Brain microvascular endothelial cell (primary cell): ENCODE measurements at regions not wholly inside any gene's neighbourhood (a gene's known extent, or its start where the extent isn't known, plus 50 kb on each side); places are given as distances from the start of the nearest gene placed in this dataset.

Experiments
- DNase-seq: peaks from one replicate; pipeline ENCODE4 v3.0.0-alpha.2; 2020
- H3K27ac ChIP-seq: fragments of 250-450 bp; sonication (Bioruptor Pico); 2 replicates; pipeline ENCODE4 v1.5.1; 2020; ENCODE audit warnings: mild to moderate bottlenecking, moderate library complexity
- H3K27me3 ChIP-seq: fragments of 250-450 bp; sonication (Bioruptor Pico); replicated peaks from 2 replicates; pipeline ENCODE4 v1.5.1; 2020; ENCODE audit warnings: mild to moderate bottlenecking
- H3K36me3 ChIP-seq: fragments of 250-450 bp; sonication (Bioruptor Pico); replicated peaks from 2 replicates; pipeline ENCODE4 v1.5.1; 2020; ENCODE audit warnings: mild to moderate bottlenecking
- H3K4me3 ChIP-seq: 2 replicates; pipeline ENCODE4 v1.5.1; 2011; ENCODE audit warnings: low read depth, mild to moderate bottlenecking, control low read depth, low read length, moderate library complexity
- in situ Hi-C: cut with HindIII; loops from 2 replicates; pipeline ENCODE4 v1.10.0; 2017; ENCODE audit warnings: low sequenced_read_pairs, low pct_ligation_motif_present
- TF ChIP-seq, protein P1 (sequence below): IDR thresholded peaks from 2 replicates; pipeline ENCODE4 v1.5.1; 2011; ENCODE audit warnings: low read depth, mild to moderate bottlenecking, moderate library complexity, low read length, control low read depth, inconsistent platforms; ENCODE audit errors: missing control alignments

DNA sequence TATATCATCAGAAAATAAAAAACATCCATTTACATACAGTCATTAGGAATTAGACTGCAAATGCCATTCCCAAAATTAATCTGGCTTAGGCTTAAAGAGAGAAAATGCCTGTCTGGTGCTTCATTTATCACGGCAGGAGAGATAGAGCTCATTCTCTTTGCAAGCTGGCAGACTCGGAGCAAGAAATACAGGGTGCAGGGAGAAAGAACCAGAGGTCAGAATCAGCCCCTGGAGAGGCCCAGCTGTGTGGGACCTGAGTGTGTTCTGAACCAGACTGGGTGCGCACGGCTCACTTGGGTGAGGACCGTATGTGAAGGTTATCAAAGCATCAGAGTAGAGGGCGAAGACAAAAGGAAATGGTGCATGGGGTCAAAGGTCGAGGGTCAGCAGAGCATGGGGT is 227.8 kb downstream of the ACKR3 start:
- H3K27ac ChIP-seq: no peak overlapping the region
- TF ChIP-seq, protein P1, sequence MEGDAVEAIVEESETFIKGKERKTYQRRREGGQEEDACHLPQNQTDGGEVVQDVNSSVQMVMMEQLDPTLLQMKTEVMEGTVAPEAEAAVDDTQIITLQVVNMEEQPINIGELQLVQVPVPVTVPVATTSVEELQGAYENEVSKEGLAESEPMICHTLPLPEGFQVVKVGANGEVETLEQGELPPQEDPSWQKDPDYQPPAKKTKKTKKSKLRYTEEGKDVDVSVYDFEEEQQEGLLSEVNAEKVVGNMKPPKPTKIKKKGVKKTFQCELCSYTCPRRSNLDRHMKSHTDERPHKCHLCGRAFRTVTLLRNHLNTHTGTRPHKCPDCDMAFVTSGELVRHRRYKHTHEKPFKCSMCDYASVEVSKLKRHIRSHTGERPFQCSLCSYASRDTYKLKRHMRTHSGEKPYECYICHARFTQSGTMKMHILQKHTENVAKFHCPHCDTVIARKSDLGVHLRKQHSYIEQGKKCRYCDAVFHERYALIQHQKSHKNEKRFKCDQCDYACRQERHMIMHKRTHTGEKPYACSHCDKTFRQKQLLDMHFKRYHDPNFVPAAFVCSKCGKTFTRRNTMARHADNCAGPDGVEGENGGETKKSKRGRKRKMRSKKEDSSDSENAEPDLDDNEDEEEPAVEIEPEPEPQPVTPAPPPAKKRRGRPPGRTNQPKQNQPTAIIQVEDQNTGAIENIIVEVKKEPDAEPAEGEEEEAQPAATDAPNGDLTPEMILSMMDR: no peak
- H3K27me3 ChIP-seq: peaks cover 9% of the 10 kb centered on the region
- in situ Hi-C loops: no loop called here
- no peaks in the 10 kb centered on the region for H3K36me3 ChIP-seq
- no peak for DNase-seq
- H3K4me3 ChIP-seq: no peak overlapping the region

DNA sequence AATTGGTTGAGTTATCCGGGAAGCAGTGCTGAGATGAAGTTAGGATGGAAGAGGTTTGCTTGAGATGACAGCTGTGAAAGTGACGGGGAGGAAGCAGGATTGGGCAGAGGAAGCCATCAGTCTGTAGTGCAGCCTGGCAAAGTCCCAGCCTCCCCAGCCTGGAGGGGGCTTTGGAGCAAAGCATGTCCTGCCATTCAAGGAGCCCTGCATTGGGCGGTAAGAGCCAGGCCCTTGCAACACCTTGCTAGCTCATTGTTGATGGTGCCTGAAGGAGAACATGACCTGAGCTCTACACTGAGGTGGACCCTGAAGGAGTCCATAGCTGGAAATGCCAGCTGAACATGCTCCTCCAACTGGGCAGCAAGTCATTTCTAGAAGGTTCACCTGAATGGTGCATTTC is 228.9 kb downstream of the ACKR3 start:
- no peaks in the 10 kb centered on the region for H3K36me3 ChIP-seq
- in situ Hi-C loops: no loop called here
- no peak for DNase-seq

DNA sequence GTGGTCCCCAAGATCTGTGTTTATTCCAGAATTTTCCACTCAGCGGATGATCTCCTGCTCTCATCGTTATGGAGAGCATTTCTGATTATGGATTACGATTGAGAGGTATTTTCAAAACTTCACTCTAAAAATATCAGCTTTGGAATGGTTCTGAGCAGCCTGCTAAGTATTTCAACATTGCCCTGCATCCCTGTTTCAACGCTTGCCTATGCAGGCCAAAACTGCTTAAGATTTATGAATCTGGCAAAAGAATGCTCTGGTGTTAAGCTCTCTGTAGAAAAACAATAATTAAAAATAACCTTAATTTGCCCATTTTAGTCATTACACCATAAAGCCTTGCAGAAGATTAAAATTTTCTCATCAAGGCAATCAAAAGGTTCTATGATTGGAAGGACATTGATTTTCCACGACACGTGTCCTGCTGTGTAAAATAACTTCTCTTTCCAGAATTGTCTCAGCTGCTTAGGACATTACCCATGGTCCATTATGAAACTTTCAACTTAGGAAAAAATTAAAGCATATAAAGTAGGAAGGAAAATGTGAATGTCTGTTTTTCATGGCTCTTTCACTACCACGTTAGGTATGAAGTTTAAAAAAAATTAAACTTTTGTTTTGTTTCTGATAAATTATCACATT is 229.9 kb downstream of the ACKR3 start:
- Histone ChIP-seq H3K27me3 (peaks cover 3% of the 10 kb centered on the region), H3K27ac (no peak overlapping the region), H3K36me3 (no peaks in the 10 kb centered on the region), H3K4me3 (no peak overlapping the region)
- DNase-seq: no peak
- TF ChIP-seq, protein P1: no peak
- in situ Hi-C loops: no loop called here

More for the DNA sequence above, 228.9 kb downstream of the ACKR3 start:
- Histone ChIP-seq H3K27ac (no peak overlapping the region), H3K27me3 (peaks cover 5% of the 10 kb centered on the region), H3K4me3 (no peak overlapping the region)
- TF ChIP-seq, protein P1: no peak

DNA sequence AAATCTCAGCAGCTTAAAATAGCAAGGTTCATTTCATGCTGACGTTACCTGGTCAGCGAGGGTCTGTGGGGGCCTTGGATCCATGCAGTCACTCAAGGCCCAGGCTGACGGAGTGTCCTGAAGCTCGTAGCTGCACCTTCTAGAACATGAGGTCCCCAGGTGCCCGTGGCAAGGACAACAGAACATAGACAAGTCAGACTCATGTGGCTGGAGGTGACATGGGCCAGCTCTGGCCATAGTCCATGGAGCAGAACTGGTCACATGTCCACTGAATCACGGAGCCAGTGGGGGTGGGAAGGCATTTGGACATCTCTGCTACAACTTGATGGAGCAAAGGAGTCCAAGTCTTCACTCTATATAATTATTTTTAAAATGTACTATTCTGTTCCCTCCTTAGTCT is 233.2 kb downstream of the ACKR3 start:
- Histone ChIP-seq H3K27ac (no peak overlapping the region), H3K36me3 (no peaks in the 10 kb centered on the region), H3K4me3 (no peak overlapping the region), H3K27me3 (no peaks in the 10 kb centered on the region)
- DNase-seq: no peak
- in situ Hi-C loops: no loop called here
- TF ChIP-seq, protein P1: no peak

DNA sequence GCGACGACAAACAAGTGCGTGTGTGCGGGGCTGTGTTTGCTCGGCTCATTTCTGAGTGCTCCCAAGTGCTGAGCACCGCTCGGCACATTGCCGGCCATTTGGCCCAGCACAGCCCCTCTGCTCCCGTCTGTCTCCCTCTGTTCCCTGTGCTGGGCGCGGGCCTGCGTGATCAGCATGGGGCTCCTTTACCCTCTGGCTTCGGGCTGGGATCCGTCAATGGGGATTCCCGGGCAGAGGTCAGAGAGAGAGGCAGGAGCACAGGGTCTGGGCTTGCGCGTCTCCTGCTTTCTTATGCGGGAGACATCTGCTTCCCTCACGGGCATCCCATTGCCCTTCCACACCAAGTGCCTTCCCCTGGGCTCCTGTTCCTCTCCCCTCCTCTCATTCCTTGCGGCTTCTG is 234.0 kb downstream of the ACKR3 start:
- no peaks in the 10 kb centered on the region for H3K36me3 ChIP-seq
- in situ Hi-C loops: no loop called here
- TF ChIP-seq, protein P1: no peak
- no peak overlapping the region for H3K27ac ChIP-seq
- no peak overlapping the region for H3K4me3 ChIP-seq
- no peaks in the 10 kb centered on the region for H3K27me3 ChIP-seq
- DNase-seq: no peak
